MM.1S (cell line): ENCODE measurements at regions not wholly inside any gene's neighbourhood (a gene's known extent, or its start where the extent isn't known, plus 50 kb on each side); places are given as distances from the start of the nearest gene placed in this dataset.

Experiments
- DNase-seq: peaks from one replicate; pipeline ENCODE4 v3.0.0-alpha.2; 2015
- H2AFZ ChIP-seq: fragments of 300-600 bp; sonication (generic); 2 replicates; pipeline ENCODE4 v1.6.0; 2016; ENCODE audit warnings: antibody characterized with exemption, low read length
- H3F3A ChIP-seq: fragments of 300-600 bp; sonication (generic); 2 replicates; pipeline ENCODE4 v1.6.1; 2016; ENCODE audit warnings: mild to moderate bottlenecking, antibody characterized with exemption, low read length, moderate library complexity, mixed read lengths; ENCODE audit not compliant: insufficient read depth
- H3K27ac ChIP-seq: fragments of 300-600 bp; sonication (generic); 2 replicates; pipeline ENCODE4 v1.5.1; 2016; ENCODE audit warnings: mild to moderate bottlenecking, low read length
- H3K27me3 ChIP-seq: fragments of 300-600 bp; sonication (generic); replicated peaks from 2 replicates; pipeline ENCODE4 v1.6.0; 2016; ENCODE audit warnings: low read length; ENCODE audit not compliant: insufficient read depth
- H3K36me3 ChIP-seq: fragments of 300-600 bp; sonication (generic); replicated peaks from 2 replicates; pipeline ENCODE4 v1.6.1; 2016; ENCODE audit warnings: mild to moderate bottlenecking, low read length, mixed read lengths; ENCODE audit not compliant: insufficient read depth
- H3K4me1 ChIP-seq: fragments of 300-600 bp; sonication (generic); 2 replicates; pipeline ENCODE4 v1.6.1; 2016; ENCODE audit warnings: low read length, mixed read lengths
- H3K4me2 ChIP-seq: fragments of 300-600 bp; sonication (generic); 2 replicates; pipeline ENCODE4 v1.6.0; 2016; ENCODE audit warnings: low read depth, low read length
- H3K4me3 ChIP-seq: fragments of 300-600 bp; sonication (generic); 2 replicates; pipeline ENCODE4 v1.5.1; 2016; ENCODE audit warnings: low read length, mixed read lengths
- H3K79me2 ChIP-seq: fragments of 300-600 bp; sonication (generic); 2 replicates; pipeline ENCODE4 v1.6.1; 2016; ENCODE audit warnings: mixed run types, low read length, mixed read lengths
- H3K9ac ChIP-seq: fragments of 300-600 bp; sonication (generic); 2 replicates; pipeline ENCODE4 v1.6.1; 2016; ENCODE audit warnings: low read length, mixed read lengths
- H3K9me2 ChIP-seq: fragments of 300-600 bp; sonication (generic); replicated peaks from 2 replicates; pipeline ENCODE4 v1.6.1; 2016; ENCODE audit warnings: mild to moderate bottlenecking, low read length, mixed read lengths; ENCODE audit not compliant: insufficient read depth
- H3K9me3 ChIP-seq: fragments of 300-600 bp; sonication (generic); replicated peaks from 2 replicates; pipeline ENCODE4 v1.6.1; 2016; ENCODE audit warnings: mild to moderate bottlenecking, low read length, mixed read lengths; ENCODE audit not compliant: insufficient read depth
- H4K20me1 ChIP-seq: fragments of 300-600 bp; sonication (generic); 2 replicates; pipeline ENCODE4 v1.6.1; 2016; ENCODE audit warnings: mild to moderate bottlenecking, low read length, moderate library complexity, mixed read lengths; ENCODE audit not compliant: insufficient read depth
- EZH2 ChIP-seq: fragments of 300-600 bp; sonication (generic); optimal IDR thresholded peaks from 2 replicates; pipeline ENCODE3; 2017; ENCODE audit warnings: low read depth, mild to moderate bottlenecking, antibody characterized with exemption, low read length, mixed read lengths
- EZH2phosphoT487 ChIP-seq: fragments of 300-600 bp; sonication (generic); IDR thresholded peaks from 2 replicates; pipeline ENCODE4 v1.6.1; 2018; ENCODE audit warnings: antibody characterized with exemption, low read length
- TF ChIP-seq, protein P1 (sequence below): fragments of 300-600 bp; sonication (generic); IDR thresholded peaks from 2 replicates; pipeline ENCODE4 v1.5.1; 2016; ENCODE audit warnings: antibody characterized with exemption, low read length, mixed read lengths

DNA sequence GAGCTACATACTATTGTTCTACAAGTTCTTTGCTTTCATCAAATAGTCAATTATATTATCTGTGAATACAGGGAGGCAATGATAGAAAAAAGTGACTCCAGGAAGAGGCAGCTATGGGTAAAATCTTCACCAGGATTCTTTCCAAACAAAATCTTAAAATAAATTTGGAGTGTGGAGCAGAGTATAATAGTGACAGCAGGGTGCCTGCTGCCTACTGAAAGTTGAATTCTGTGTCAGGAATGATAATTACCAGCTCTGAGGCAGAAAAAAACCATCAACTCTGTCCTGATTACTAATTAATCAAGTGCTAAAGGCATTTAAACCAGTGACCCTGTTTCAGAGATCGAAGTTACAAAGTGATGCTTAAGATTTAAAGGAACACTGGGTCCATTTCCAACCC lies 148.0 kb downstream of the DIPK2A start:
- Histone ChIP-seq H3K4me1 (peaks cover 4% of the 10 kb centered on the region; the same call in 1 of the 2 replicates), H3K4me2 (no peak overlapping the region), H2AFZ (no peak overlapping the region), H3K27ac (no peak overlapping the region), H3F3A (no peaks in the 10 kb centered on the region), H4K20me1 (no peaks in the 10 kb centered on the region), H3K9ac (no peak overlapping the region), H3K27me3 (no peaks in the 10 kb centered on the region), H3K9me2 (no peaks in the 10 kb centered on the region), H3K9me3 (no peaks in the 10 kb centered on the region), H3K4me3 (no peak overlapping the region), H3K79me2 (no peaks in the 10 kb centered on the region), H3K36me3 (no peaks in the 10 kb centered on the region)
- DNase-seq = no peak
- TF ChIP-seq EZH2 (no peak), EZH2phosphoT487 (no peak)
- TF ChIP-seq, protein P1, sequence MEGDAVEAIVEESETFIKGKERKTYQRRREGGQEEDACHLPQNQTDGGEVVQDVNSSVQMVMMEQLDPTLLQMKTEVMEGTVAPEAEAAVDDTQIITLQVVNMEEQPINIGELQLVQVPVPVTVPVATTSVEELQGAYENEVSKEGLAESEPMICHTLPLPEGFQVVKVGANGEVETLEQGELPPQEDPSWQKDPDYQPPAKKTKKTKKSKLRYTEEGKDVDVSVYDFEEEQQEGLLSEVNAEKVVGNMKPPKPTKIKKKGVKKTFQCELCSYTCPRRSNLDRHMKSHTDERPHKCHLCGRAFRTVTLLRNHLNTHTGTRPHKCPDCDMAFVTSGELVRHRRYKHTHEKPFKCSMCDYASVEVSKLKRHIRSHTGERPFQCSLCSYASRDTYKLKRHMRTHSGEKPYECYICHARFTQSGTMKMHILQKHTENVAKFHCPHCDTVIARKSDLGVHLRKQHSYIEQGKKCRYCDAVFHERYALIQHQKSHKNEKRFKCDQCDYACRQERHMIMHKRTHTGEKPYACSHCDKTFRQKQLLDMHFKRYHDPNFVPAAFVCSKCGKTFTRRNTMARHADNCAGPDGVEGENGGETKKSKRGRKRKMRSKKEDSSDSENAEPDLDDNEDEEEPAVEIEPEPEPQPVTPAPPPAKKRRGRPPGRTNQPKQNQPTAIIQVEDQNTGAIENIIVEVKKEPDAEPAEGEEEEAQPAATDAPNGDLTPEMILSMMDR = no peak

DNA sequence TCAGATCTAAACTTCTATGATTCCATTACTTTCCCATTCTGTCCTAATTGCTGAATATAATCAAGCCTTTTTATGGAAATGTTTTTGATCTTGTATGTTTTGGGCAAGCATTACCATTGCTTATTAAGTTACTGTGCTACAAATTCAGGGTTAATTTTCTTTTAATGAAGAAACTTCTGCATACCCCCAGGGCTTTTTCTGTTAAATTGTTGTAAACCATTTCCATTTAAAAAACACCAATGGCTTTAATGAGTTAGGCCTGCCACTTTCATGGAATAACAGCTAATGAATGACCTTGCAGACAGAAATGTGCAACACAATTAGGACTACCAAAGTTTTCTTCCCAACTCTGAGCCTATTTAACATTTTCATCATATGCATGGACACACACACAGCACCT lies 150.0 kb downstream of the DIPK2A start:
- H3F3A ChIP-seq = no peaks in the 10 kb centered on the region
- no peak overlapping the region for H3K27ac ChIP-seq
- H3K9ac ChIP-seq = no peak overlapping the region
- no peaks in the 10 kb centered on the region for H4K20me1 ChIP-seq
- no peak overlapping the region for H3K4me2 ChIP-seq
- DNase-seq = no peak
- H3K4me3 ChIP-seq = no peak overlapping the region
- H3K9me2 ChIP-seq = no peaks in the 10 kb centered on the region
- no peaks in the 10 kb centered on the region for H3K36me3 ChIP-seq
- no peak overlapping the region for H2AFZ ChIP-seq
- H3K9me3 ChIP-seq = no peaks in the 10 kb centered on the region
- H3K79me2 ChIP-seq = no peaks in the 10 kb centered on the region
- no peaks in the 10 kb centered on the region for H3K27me3 ChIP-seq
- no peaks in the 10 kb centered on the region for H3K4me1 ChIP-seq
- no peak for TF ChIP-seq EZH2phosphoT487
- TF ChIP-seq, protein P1 = no peak
- no peak for TF ChIP-seq EZH2

DNA sequence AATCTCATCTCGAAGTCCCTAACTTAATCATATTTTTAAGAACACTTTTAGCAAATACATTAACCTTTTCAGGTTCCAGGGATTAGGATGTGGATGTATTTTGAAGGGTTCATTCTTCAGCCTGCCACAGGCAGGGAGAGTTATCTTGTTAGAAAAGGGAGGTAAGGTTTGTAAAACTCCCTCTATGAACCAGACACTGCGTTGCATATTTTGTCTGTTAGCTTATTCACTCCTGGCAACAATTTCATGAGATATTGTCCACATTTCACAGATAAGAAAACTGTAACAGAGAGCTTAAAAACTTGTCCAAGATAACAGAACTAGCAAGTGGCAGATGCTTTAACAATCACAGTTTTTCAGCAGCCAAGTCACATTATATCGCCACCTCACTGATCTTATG lies 155.4 kb downstream of the DIPK2A start:
- Histone ChIP-seq H3K9ac (no peak overlapping the region), H3K27me3 (no peaks in the 10 kb centered on the region), H3K9me3 (no peaks in the 10 kb centered on the region), H3K9me2 (no peaks in the 10 kb centered on the region), H3K4me1 (peaks cover 8% of the 10 kb centered on the region), H3K36me3 (no peaks in the 10 kb centered on the region), H4K20me1 (no peaks in the 10 kb centered on the region), H3K4me2 (no peak overlapping the region), H3K79me2 (no peaks in the 10 kb centered on the region), H3K27ac (no peak overlapping the region), H3F3A (peaks cover 8% of the 10 kb centered on the region; the same call in 1 of the 2 replicates), H2AFZ (0 out of 2 replicates have a peak overlapping the region, but pooled peaks have one; percentile 80), H3K4me3 (no peak overlapping the region)
- TF ChIP-seq EZH2 (no peak), EZH2phosphoT487 (no peak)
- TF ChIP-seq, protein P1 = no peak
- DNase-seq = no peak
